GM23338 (cell line): ENCODE measurements at regions not wholly inside any gene's neighbourhood (a gene's known extent, or its start where the extent isn't known, plus 50 kb on each side); places are given as distances from the start of the nearest gene placed in this dataset.

ENCODE experiments used
- ATAC-seq: fragments of 200-7000 bp; cut with Tn5 transposase; 3 replicates; pipeline ENCODE4 v1.9.1; 2020
- DNase-seq: peaks from one replicate; pipeline ENCODE4 v3.0.0-alpha.2; 2015; ENCODE audit warnings: low spot score
- H2AFZ ChIP-seq: fragments of 200-600 bp; sonication (generic); 2 replicates; pipeline ENCODE4 v1.8.0; 2016; ENCODE audit warnings: antibody characterized with exemption, mild to moderate bottlenecking, moderate library complexity
- H3F3A ChIP-seq: fragments of 200-600 bp; sonication (generic); replicated peaks from 2 replicates; pipeline ENCODE4 v1.8.0; 2017; ENCODE audit warnings: antibody characterized with exemption, mixed run types, low read depth
- H3K27ac ChIP-seq: fragments of 200-600 bp; sonication (generic); 2 replicates; pipeline ENCODE4 v1.6.1; 2016; ENCODE audit warnings: low read depth
- H3K27me3 ChIP-seq: fragments of 200-600 bp; sonication (generic); 2 replicates; pipeline ENCODE4 v1.8.0; 2016; ENCODE audit warnings: mild to moderate bottlenecking, mixed run types, moderate library complexity; ENCODE audit not compliant: insufficient read depth
- H3K36me3 ChIP-seq: fragments of 200-600 bp; sonication (generic); 2 replicates; pipeline ENCODE4 v1.8.0; 2016; ENCODE audit warnings: mild to moderate bottlenecking; ENCODE audit not compliant: insufficient read depth
- H3K4me1 ChIP-seq: fragments of 200-600 bp; sonication (generic); 2 replicates; pipeline ENCODE4 v1.8.0; 2016; ENCODE audit warnings: mild to moderate bottlenecking, moderate library complexity; ENCODE audit not compliant: insufficient read depth
- H3K4me2 ChIP-seq: fragments of 200-600 bp; sonication (generic); 2 replicates; pipeline ENCODE4 v1.7.1; 2017; ENCODE audit warnings: mixed run types
- H3K4me3 ChIP-seq: fragments of 200-600 bp; sonication (generic); 2 replicates; pipeline ENCODE4 v1.6.1; 2016; ENCODE audit warnings: mixed run types
- H3K79me2 ChIP-seq: fragments of 200-600 bp; sonication (generic); replicated peaks from 2 replicates; pipeline ENCODE4 v1.8.0; 2017; ENCODE audit warnings: mild to moderate bottlenecking; ENCODE audit not compliant: insufficient read depth
- H3K9me2 ChIP-seq: fragments of 200-600 bp; sonication (generic); 2 replicates; pipeline ENCODE4 v1.8.0; 2017; ENCODE audit not compliant: insufficient read depth
- H4K20me1 ChIP-seq: fragments of 200-600 bp; sonication (generic); replicated peaks from 2 replicates; pipeline ENCODE4 v1.8.0; 2017; ENCODE audit warnings: mild to moderate bottlenecking; ENCODE audit not compliant: insufficient read depth
- H3K27ac Mint-ChIP-seq: 2 replicates; pipeline ENCODE4 v1.8.0; 2020; ENCODE audit warnings: inconsistent platforms, mild to moderate bottlenecking, moderate library complexity, mixed read lengths
- H3K27me3 Mint-ChIP-seq: 3 replicates; pipeline ENCODE4 v1.8.0; 2022; ENCODE audit warnings: low read depth, mild to moderate bottlenecking, moderate library complexity, mixed read lengths, inconsistent platforms; ENCODE audit not compliant: insufficient read depth, poor library complexity
- H3K36me3 Mint-ChIP-seq: 3 replicates; pipeline ENCODE4 v1.8.0; 2021; ENCODE audit warnings: low read depth, mild to moderate bottlenecking, inconsistent platforms, moderate library complexity, mixed read lengths
- H3K4me1 Mint-ChIP-seq: 3 replicates; pipeline ENCODE4 v1.8.0; 2020; ENCODE audit warnings: mild to moderate bottlenecking, inconsistent platforms, mixed read lengths
- H3K4me3 Mint-ChIP-seq: 3 replicates; pipeline ENCODE4 v1.8.0; 2021; ENCODE audit warnings: moderate library complexity, mild to moderate bottlenecking, inconsistent platforms, mixed read lengths
- H3K9me3 Mint-ChIP-seq: 3 replicates; pipeline ENCODE4 v1.8.0; 2020; ENCODE audit warnings: moderate library complexity, mild to moderate bottlenecking, inconsistent platforms, mixed read lengths
- CREB1 ChIP-seq: fragments of 250-450 bp; sonication (Bioruptor Pico); IDR thresholded peaks from 2 replicates; pipeline ENCODE4 v1.5.0; 2020; ENCODE audit warnings: low read depth, mild to moderate bottlenecking, moderate library complexity
- EZH2 ChIP-seq: fragments of 200-600 bp; sonication (generic); IDR thresholded peaks from one replicate; pipeline ENCODE4 v1.8.0; 2017; ENCODE audit warnings: antibody characterized with exemption, mild to moderate bottlenecking, low read depth; ENCODE audit not compliant: unreplicated experiment
- EZH2phosphoT487 ChIP-seq: fragments of 200-600 bp; sonication (generic); IDR thresholded peaks from one replicate; pipeline ENCODE4 v1.8.1; 2018; ENCODE audit warnings: antibody characterized with exemption; ENCODE audit not compliant: unreplicated experiment
- JUNB ChIP-seq: IDR thresholded peaks from one replicate; pipeline ENCODE4 v1.6.1; 2016; ENCODE audit warnings: antibody characterized with exemption; ENCODE audit not compliant: unreplicated experiment
- NANOG ChIP-seq: IDR thresholded peaks from 2 replicates; pipeline ENCODE4 v1.6.1; 2016; ENCODE audit warnings: antibody characterized with exemption, borderline replicate concordance
- POLR2AphosphoS5 ChIP-seq: IDR thresholded peaks from 2 replicates; pipeline ENCODE4 v1.6.1; 2016; ENCODE audit warnings: antibody characterized with exemption, low read depth
- STAT1 ChIP-seq: IDR thresholded peaks from one replicate; pipeline ENCODE4 v1.6.1; 2016; ENCODE audit warnings: antibody characterized with exemption; ENCODE audit not compliant: unreplicated experiment
- ZNF114 ChIP-seq: fragments of 250-450 bp; sonication (Bioruptor Pico); IDR thresholded peaks from 2 replicates; pipeline ENCODE4 v1.5.0; 2020; ENCODE audit warnings: mild to moderate bottlenecking, moderate library complexity
- ZNF331 ChIP-seq: fragments of 250-450 bp; sonication (Bioruptor Pico); IDR thresholded peaks from 2 replicates; pipeline ENCODE4 v1.5.0; 2020; ENCODE audit warnings: low read depth, mild to moderate bottlenecking, moderate library complexity
- TF ChIP-seq, protein P1 (sequence below): IDR thresholded peaks from one replicate; pipeline ENCODE4 v1.6.1; 2018; ENCODE audit warnings: antibody characterized with exemption; ENCODE audit not compliant: unreplicated experiment
- TF ChIP-seq, protein P2 (sequence below): IDR thresholded peaks from 2 replicates; pipeline ENCODE4 v1.6.1; 2016; ENCODE audit warnings: antibody characterized with exemption
- TF ChIP-seq, protein P3 (sequence below), 2 experiments: fragments of 200-600 bp in 1 of 2; sonication (generic) in 1 of 2; conservative IDR thresholded peaks; 2 replicates each; pipeline versions ENCODE4 v1.5.1 to v1.6.1; 2016 to 2017; ENCODE audit warnings: antibody characterized with exemption in 2 of 2, low read depth in 2 of 2, mild to moderate bottlenecking in 2 of 2, moderate library complexity in 1 of 2
- TF ChIP-seq, protein P4 (sequence below): fragments of 250-450 bp; sonication (Bioruptor Pico); IDR thresholded peaks from 2 replicates; pipeline ENCODE4 v1.5.0; 2020; ENCODE audit warnings: mild to moderate bottlenecking, moderate library complexity

DNA sequence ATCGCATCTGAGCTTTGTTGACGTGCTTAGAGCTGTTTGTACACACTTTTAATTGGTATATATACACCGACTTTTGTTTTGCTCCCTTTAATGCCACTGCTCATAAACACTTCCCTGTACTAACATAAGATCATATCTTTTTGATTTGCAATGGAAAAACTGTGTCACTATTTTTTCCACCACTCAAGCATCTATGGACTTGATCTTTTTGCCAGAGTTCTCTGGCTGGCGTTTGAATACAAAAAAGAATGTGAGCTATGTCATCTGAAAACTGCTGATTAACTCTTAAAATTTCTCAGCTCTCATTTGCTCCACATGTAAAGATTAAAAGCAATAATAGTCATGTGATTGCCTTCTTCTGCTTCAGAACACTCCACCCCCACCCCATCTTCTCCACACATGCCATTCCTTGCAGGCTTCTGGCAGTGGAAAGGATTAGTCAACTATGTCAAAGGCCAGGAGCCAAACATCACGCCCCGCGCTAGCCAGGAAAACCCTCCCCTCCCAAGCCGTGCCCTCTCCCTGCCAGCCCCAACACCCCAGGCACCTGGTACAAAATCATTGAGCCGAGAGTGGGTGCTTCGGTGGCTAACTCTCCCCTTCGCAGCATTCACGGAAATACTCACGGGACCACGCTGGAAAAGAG is 123.4 kb upstream of the MEF2A start:
- Mint-ChIP-seq H3K27me3 (peaks cover 12% of the 10 kb centered on the region), H3K4me1 (peaks cover 18% of the 10 kb centered on the region), H3K4me3 (no peak overlapping the region), H3K27ac (no peak overlapping the region), H3K9me3 (no peaks in the 10 kb centered on the region), H3K36me3 (no peaks in the 10 kb centered on the region; the same call in 2 of the 3 replicates)
- H3K36me3 ChIP-seq, result no peaks in the 10 kb centered on the region
- H3K4me1 ChIP-seq, result 0 out of 2 replicates have a peak, but pooled peaks cover 10% of the 10 kb centered on the region
- H3K27me3 ChIP-seq, result no peaks in the 10 kb centered on the region
- no peak overlapping the region for H3K4me3 ChIP-seq
- H3K27ac ChIP-seq, result no peak overlapping the region
- H3K9me2 ChIP-seq, result no peaks in the 10 kb centered on the region
- no peaks in the 10 kb centered on the region for H3F3A ChIP-seq
- H3K79me2 ChIP-seq, result no peaks in the 10 kb centered on the region
- H3K4me2 ChIP-seq, result no peak overlapping the region
- H2AFZ ChIP-seq, result no peak overlapping the region
- DNase-seq (no peak), ATAC-seq (no peak)
- no peak for TF ChIP-seq POLR2AphosphoS5
- TF ChIP-seq EZH2phosphoT487, result no peak
- TF ChIP-seq, protein P1, sequence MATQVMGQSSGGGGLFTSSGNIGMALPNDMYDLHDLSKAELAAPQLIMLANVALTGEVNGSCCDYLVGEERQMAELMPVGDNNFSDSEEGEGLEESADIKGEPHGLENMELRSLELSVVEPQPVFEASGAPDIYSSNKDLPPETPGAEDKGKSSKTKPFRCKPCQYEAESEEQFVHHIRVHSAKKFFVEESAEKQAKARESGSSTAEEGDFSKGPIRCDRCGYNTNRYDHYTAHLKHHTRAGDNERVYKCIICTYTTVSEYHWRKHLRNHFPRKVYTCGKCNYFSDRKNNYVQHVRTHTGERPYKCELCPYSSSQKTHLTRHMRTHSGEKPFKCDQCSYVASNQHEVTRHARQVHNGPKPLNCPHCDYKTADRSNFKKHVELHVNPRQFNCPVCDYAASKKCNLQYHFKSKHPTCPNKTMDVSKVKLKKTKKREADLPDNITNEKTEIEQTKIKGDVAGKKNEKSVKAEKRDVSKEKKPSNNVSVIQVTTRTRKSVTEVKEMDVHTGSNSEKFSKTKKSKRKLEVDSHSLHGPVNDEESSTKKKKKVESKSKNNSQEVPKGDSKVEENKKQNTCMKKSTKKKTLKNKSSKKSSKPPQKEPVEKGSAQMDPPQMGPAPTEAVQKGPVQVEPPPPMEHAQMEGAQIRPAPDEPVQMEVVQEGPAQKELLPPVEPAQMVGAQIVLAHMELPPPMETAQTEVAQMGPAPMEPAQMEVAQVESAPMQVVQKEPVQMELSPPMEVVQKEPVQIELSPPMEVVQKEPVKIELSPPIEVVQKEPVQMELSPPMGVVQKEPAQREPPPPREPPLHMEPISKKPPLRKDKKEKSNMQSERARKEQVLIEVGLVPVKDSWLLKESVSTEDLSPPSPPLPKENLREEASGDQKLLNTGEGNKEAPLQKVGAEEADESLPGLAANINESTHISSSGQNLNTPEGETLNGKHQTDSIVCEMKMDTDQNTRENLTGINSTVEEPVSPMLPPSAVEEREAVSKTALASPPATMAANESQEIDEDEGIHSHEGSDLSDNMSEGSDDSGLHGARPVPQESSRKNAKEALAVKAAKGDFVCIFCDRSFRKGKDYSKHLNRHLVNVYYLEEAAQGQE, result no peak
- no peak for TF ChIP-seq EZH2
- TF ChIP-seq, protein P2, sequence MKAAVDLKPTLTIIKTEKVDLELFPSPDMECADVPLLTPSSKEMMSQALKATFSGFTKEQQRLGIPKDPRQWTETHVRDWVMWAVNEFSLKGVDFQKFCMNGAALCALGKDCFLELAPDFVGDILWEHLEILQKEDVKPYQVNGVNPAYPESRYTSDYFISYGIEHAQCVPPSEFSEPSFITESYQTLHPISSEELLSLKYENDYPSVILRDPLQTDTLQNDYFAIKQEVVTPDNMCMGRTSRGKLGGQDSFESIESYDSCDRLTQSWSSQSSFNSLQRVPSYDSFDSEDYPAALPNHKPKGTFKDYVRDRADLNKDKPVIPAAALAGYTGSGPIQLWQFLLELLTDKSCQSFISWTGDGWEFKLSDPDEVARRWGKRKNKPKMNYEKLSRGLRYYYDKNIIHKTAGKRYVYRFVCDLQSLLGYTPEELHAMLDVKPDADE, result no peak
- TF ChIP-seq JUNB, result no peak
- TF ChIP-seq NANOG, result no peak
- TF ChIP-seq, protein P3, sequence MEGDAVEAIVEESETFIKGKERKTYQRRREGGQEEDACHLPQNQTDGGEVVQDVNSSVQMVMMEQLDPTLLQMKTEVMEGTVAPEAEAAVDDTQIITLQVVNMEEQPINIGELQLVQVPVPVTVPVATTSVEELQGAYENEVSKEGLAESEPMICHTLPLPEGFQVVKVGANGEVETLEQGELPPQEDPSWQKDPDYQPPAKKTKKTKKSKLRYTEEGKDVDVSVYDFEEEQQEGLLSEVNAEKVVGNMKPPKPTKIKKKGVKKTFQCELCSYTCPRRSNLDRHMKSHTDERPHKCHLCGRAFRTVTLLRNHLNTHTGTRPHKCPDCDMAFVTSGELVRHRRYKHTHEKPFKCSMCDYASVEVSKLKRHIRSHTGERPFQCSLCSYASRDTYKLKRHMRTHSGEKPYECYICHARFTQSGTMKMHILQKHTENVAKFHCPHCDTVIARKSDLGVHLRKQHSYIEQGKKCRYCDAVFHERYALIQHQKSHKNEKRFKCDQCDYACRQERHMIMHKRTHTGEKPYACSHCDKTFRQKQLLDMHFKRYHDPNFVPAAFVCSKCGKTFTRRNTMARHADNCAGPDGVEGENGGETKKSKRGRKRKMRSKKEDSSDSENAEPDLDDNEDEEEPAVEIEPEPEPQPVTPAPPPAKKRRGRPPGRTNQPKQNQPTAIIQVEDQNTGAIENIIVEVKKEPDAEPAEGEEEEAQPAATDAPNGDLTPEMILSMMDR (conservative IDR thresholded peaks at IDR 0.05; ENCODE audit: low read depth in 2 of 2), result no peak
- no peak for TF ChIP-seq CREB1
- TF ChIP-seq STAT1, result no peak
- no peak for TF ChIP-seq ZNF114 (CRISPR knock-in tag)
- no peak for TF ChIP-seq ZNF331
- TF ChIP-seq, protein P4, sequence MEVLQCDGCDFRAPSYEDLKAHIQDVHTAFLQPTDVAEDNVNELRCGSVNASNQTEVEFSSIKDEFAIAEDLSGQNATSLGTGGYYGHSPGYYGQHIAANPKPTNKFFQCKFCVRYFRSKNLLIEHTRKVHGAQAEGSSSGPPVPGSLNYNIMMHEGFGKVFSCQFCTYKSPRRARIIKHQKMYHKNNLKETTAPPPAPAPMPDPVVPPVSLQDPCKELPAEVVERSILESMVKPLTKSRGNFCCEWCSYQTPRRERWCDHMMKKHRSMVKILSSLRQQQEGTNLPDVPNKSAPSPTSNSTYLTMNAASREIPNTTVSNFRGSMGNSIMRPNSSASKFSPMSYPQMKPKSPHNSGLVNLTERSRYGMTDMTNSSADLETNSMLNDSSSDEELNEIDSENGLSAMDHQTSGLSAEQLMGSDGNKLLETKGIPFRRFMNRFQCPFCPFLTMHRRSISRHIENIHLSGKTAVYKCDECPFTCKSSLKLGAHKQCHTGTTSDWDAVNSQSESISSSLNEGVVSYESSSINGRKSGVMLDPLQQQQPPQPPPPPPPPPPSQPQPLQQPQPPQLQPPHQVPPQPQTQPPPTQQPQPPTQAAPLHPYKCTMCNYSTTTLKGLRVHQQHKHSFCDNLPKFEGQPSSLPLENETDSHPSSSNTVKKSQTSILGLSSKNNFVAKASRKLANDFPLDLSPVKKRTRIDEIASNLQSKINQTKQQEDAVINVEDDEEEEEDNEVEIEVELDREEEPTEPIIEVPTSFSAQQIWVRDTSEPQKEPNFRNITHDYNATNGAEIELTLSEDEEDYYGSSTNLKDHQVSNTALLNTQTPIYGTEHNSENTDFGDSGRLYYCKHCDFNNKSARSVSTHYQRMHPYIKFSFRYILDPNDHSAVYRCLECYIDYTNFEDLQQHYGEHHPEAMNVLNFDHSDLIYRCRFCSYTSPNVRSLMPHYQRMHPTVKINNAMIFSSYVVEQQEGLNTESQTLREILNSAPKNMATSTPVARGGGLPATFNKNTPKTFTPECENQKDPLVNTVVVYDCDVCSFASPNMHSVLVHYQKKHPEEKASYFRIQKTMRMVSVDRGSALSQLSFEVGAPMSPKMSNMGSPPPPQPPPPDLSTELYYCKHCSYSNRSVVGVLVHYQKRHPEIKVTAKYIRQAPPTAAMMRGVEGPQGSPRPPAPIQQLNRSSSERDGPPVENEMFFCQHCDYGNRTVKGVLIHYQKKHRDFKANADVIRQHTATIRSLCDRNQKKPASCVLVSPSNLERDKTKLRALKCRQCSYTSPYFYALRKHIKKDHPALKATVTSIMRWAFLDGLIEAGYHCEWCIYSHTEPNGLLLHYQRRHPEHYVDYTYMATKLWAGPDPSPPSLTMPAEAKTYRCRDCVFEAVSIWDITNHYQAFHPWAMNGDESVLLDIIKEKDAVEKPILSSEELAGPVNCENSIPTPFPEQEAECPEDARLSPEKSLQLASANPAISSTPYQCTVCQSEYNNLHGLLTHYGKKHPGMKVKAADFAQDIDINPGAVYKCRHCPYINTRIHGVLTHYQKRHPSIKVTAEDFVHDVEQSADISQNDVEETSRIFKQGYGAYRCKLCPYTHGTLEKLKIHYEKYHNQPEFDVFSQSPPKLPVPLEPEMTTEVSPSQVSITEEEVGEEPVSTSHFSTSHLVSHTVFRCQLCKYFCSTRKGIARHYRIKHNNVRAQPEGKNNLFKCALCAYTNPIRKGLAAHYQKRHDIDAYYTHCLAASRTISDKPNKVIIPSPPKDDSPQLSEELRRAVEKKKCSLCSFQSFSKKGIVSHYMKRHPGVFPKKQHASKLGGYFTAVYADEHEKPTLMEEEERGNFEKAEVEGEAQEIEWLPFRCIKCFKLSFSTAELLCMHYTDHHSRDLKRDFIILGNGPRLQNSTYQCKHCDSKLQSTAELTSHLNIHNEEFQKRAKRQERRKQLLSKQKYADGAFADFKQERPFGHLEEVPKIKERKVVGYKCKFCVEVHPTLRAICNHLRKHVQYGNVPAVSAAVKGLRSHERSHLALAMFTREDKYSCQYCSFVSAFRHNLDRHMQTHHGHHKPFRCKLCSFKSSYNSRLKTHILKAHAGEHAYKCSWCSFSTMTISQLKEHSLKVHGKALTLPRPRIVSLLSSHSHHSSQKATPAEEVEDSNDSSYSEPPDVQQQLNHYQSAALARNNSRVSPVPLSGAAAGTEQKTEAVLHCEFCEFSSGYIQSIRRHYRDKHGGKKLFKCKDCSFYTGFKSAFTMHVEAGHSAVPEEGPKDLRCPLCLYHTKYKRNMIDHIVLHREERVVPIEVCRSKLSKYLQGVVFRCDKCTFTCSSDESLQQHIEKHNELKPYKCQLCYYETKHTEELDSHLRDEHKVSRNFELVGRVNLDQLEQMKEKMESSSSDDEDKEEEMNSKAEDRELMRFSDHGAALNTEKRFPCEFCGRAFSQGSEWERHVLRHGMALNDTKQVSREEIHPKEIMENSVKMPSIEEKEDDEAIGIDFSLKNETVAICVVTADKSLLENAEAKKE (CRISPR knock-in tag), result no peak
- no peaks in the 10 kb centered on the region for H4K20me1 ChIP-seq
